ENCODE measurements at regions not wholly inside any gene's neighbourhood (a gene's known extent, or its start where the extent isn't known, plus 50 kb on each side); places are given as distances from the start of the nearest gene placed in this dataset.

DNA sequence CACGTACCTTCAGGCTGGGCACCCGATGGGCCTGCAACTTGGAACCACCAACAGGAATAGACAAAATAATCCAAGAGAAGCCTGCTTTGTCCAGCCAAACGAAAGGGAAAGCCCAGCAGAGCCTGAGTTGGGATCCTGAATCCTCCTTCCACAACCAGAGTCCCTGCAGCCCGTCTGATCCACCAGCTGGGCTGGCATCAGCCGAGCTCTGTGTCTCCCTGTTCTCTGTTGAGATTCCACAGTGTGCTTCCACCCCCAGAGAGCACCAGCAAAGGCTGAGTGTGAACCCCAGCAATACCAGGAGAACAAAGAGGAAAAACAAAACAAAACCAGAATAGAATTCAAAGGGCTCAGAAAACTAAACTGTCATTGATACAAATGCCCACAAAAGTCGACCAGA is 68.8 kb upstream of the PRNP start:
- H3K27me3 ChIP-seq (replicated peaks in 1 of 4; ENCODE audit: control insufficient read depth in 3 of 4, extremely low read depth in 1 of 4, insufficient read depth in 3 of 4, low read length in 3 of 4), result no peaks in the 10 kb centered on the region
- H2BK12ac ChIP-seq (ENCODE audit: low read depth, low read length), result no peak overlapping the region
- no peak overlapping the region for H3K14ac ChIP-seq (ENCODE audit: insufficient read length)
- no peak overlapping the region for H3K4me3 ChIP-seq (ENCODE audit: extremely low read depth in 1 of 4, insufficient read depth in 2 of 4, low read depth in 3 of 4, low read length in 4 of 4)
- H2AFZ ChIP-seq (ENCODE audit: low read length), result no peak overlapping the region
- H2AK5ac ChIP-seq (ENCODE audit: low read depth, low read length), result no peak overlapping the region
- no peaks in the 10 kb centered on the region for H3K36me3 ChIP-seq (ENCODE audit: control insufficient read depth in 2 of 4, insufficient read depth in 4 of 4, low read length in 3 of 4)
- no peaks in the 10 kb centered on the region; a peak in 1 of 7 replicates for H3K4me1 ChIP-seq (replicated peaks in 1 of 4; ENCODE audit: control insufficient read depth in 3 of 4, insufficient read depth in 4 of 4, low read length in 3 of 4)
- 83% methylated on average over 6 of the region's 6 CpGs; no CpG with 5 or more reads in 1 of the 2 experiments for WGBS, 2 experiments (ENCODE audit: extremely low coverage in 1 of 2, insufficient coverage in 1 of 2, insufficient read length in 1 of 2, insufficient replicate concordance in 2 of 2, low coverage in 1 of 2, low lambda C conversion rate in 2 of 2, missing lambda C conversion rate in 1 of 2)
- no peak for FAIRE-seq
- no peak overlapping the region for H3K56ac ChIP-seq (replicated peaks; ENCODE audit: insufficient read length, low read depth, low read length)
- no peak overlapping the region for H3K18ac ChIP-seq (ENCODE audit: extremely low read depth, low read length)
- no peaks in the 10 kb centered on the region for H3K9me3 ChIP-seq (ENCODE audit: insufficient read depth in 2 of 2, low read depth in 1 of 2, low read length in 1 of 2)
- ChIA-PET CTCF (ENCODE audit: partially characterized antibody) (no interaction called here), POLR2A (ENCODE audit: partially characterized antibody) (no interaction called here)
- no peak overlapping the region for H3K23ac ChIP-seq (ENCODE audit: insufficient read length)
- H4K20me1 ChIP-seq (replicated peaks in 1 of 2; ENCODE audit: control insufficient read depth in 1 of 2, insufficient read depth in 2 of 2, low read length in 2 of 2), result no peaks in the 10 kb centered on the region
- no peak overlapping the region for H2BK20ac ChIP-seq (ENCODE audit: low read length)
- H3K79me1 ChIP-seq (ENCODE audit: low read depth, low read length), result no peaks in the 10 kb centered on the region
- no peak overlapping the region for H4K8ac ChIP-seq (ENCODE audit: extremely low read depth, insufficient read depth, low read length)
- no peak overlapping the region for H2BK120ac ChIP-seq (replicated peaks; ENCODE audit: low read depth, low read length)
- no peak overlapping the region for H4K5ac ChIP-seq (ENCODE audit: insufficient read length, low read depth, low read length)
- no peak overlapping the region for H4K91ac ChIP-seq (replicated peaks; ENCODE audit: insufficient read length, low read length)
- H2BK15ac ChIP-seq (ENCODE audit: low read length), result no peak overlapping the region
- H3K79me2 ChIP-seq (ENCODE audit: control insufficient read depth in 1 of 2, insufficient read depth in 2 of 2, low read length in 2 of 2), result no peaks in the 10 kb centered on the region
- H3K27ac ChIP-seq (ENCODE audit: low read depth, low read length), result no peak overlapping the region
- H3K4ac ChIP-seq (replicated peaks; ENCODE audit: insufficient read length, low read depth, low read length), result no peak overlapping the region
- no peak overlapping the region for H3K9ac ChIP-seq (replicated peaks in 1 of 4; ENCODE audit: extremely low read depth in 1 of 4, low read depth in 3 of 4, low read length in 3 of 4)
- no peak for DNase-seq (ENCODE audit: low read depth in 1 of 2, low spot score in 2 of 2)
- H2BK5ac ChIP-seq (ENCODE audit: low read depth, low read length), result no peak overlapping the region
- H3K23me2 ChIP-seq (ENCODE audit: low read depth, low read length), result no peaks in the 10 kb centered on the region
- no peak overlapping the region for H3K4me2 ChIP-seq (ENCODE audit: insufficient read depth in 1 of 2, low read depth in 2 of 2, low read length in 2 of 2)
- TF ChIP-seq SIN3A (conservative IDR thresholded peaks at IDR 0.05 in 1 of 2, IDR thresholded peaks at IDR 0.05 in 1 of 2; ENCODE audit: low read depth in 1 of 2, low read length in 2 of 2) (no peak), CHD2 (IDR thresholded peaks at IDR 0.05; ENCODE audit: low read length) (no peak), CBX5 (IDR thresholded peaks at IDR 0.05; ENCODE audit: low read depth, low read length) (no peak), EZH2 (IDR thresholded peaks at IDR 0.05; ENCODE audit: low read depth, low read length, severe bottlenecking) (no peak), TEAD4 (IDR thresholded peaks at IDR 0.05; ENCODE audit: low read depth, low read length) (no peak), JUN (IDR thresholded peaks at IDR 0.05; ENCODE audit: low read depth, low read length) (no peak), GABPA (IDR thresholded peaks at IDR 0.05; ENCODE audit: borderline replicate concordance, insufficient read depth, low read length) (no peak), HDAC6 (IDR thresholded peaks at IDR 0.05; ENCODE audit: low read depth, low read length) (no peak), TAF1 (IDR thresholded peaks at IDR 0.05; ENCODE audit: low read depth, low read length) (no peak), RXRA (IDR thresholded peaks at IDR 0.05; ENCODE audit: insufficient read depth, low read depth, low read length) (no peak), SAP30 (IDR thresholded peaks at IDR 0.05; ENCODE audit: insufficient read depth, insufficient replicate concordance, low read length) (no peak)

All from H1 (cell line).